Neuronal stem cell (in vitro differentiated cells): ENCODE measurements at regions not wholly inside any gene's neighbourhood (a gene's known extent, or its start where the extent isn't known, plus 50 kb on each side); places are given as distances from the start of the nearest gene placed in this dataset.

Experiments
- DNase-seq: peaks from one replicate; pipeline ENCODE4 v3.0.0-alpha.2; 2013; ENCODE audit warnings: low spot score
- H2AFZ ChIP-seq: one replicate; pipeline ENCODE4 v1.6.1; 2013; ENCODE audit warnings: mild to moderate bottlenecking, low read length, inconsistent platforms
- H2AK5ac ChIP-seq: 2 replicates; pipeline ENCODE4 v1.6.1; 2013; ENCODE audit warnings: low read depth, mild to moderate bottlenecking, inconsistent platforms, low read length, moderate library complexity, mixed read lengths
- H2BK120ac ChIP-seq: 2 replicates; pipeline ENCODE4 v1.6.1; 2013; ENCODE audit warnings: low read depth, mild to moderate bottlenecking, inconsistent platforms, low read length, moderate library complexity, mixed read lengths
- H2BK12ac ChIP-seq: one replicate; pipeline ENCODE4 v1.6.1; 2013; ENCODE audit warnings: low read length, inconsistent platforms
- H2BK15ac ChIP-seq: 2 replicates; pipeline ENCODE4 v1.6.1; 2013; ENCODE audit warnings: mild to moderate bottlenecking, low read length, inconsistent platforms, mixed read lengths
- H2BK5ac ChIP-seq: one replicate; pipeline ENCODE4 v1.6.1; 2013; ENCODE audit warnings: inconsistent platforms, mild to moderate bottlenecking, low read length, moderate library complexity
- H3K14ac ChIP-seq: one replicate; pipeline ENCODE4 v1.6.1; 2013; ENCODE audit warnings: low read length, inconsistent platforms
- H3K18ac ChIP-seq: 2 replicates; pipeline ENCODE4 v1.6.1; 2013; ENCODE audit warnings: low read length, inconsistent platforms
- H3K23ac ChIP-seq: 2 replicates; pipeline ENCODE4 v1.6.1; 2013; ENCODE audit warnings: low read depth, mild to moderate bottlenecking, mixed read lengths, low read length, inconsistent platforms; ENCODE audit not compliant: poor library complexity
- H3K27ac ChIP-seq: replicated peaks from 3 replicates; pipeline ENCODE4 v1.5.1; 2013; ENCODE audit warnings: low read length, inconsistent platforms
- H3K27me3 ChIP-seq, 3 experiments: 2 replicates each; pipeline ENCODE4 v1.6.1; 2013; ENCODE audit warnings: low read length in 3 of 3, mild to moderate bottlenecking in 2 of 3, inconsistent platforms in 1 of 3, low read depth in 1 of 3, mixed read lengths in 1 of 3, moderate library complexity in 1 of 3; ENCODE audit not compliant: control insufficient read depth in 3 of 3, insufficient read depth in 3 of 3
- H3K36me3 ChIP-seq, 2 donors: replicated peaks in 1 of 2; 2 replicates each; pipeline ENCODE4 v1.6.1; 2013; ENCODE audit warnings: low read length in 2 of 2; ENCODE audit not compliant: control insufficient read depth in 2 of 2, insufficient read depth in 2 of 2
- H3K4ac ChIP-seq: 2 replicates; pipeline ENCODE4 v1.6.1; 2013; ENCODE audit warnings: inconsistent platforms, mild to moderate bottlenecking, low read length, moderate library complexity
- H3K4me1 ChIP-seq, 2 donors: 1 replicate in 1 of 2; 2 replicates in 1 of 2; pipeline ENCODE4 v1.6.1; 2013; ENCODE audit warnings: low read length in 2 of 2, low read depth in 1 of 2; ENCODE audit not compliant: control insufficient read depth in 2 of 2, insufficient read depth in 1 of 2
- H3K4me2 ChIP-seq: one replicate; pipeline ENCODE4 v1.6.1; 2013; ENCODE audit warnings: mild to moderate bottlenecking, low read length, inconsistent platforms; ENCODE audit not compliant: insufficient read depth, poor library complexity, severe bottlenecking
- H3K4me3 ChIP-seq, 2 donors: 2 replicates each; pipeline ENCODE4 v1.5.1; 2013; ENCODE audit warnings: low read length in 2 of 2, mild to moderate bottlenecking in 2 of 2, inconsistent platforms in 1 of 2, moderate library complexity in 1 of 2
- H3K79me1 ChIP-seq: one replicate; pipeline ENCODE4 v1.6.1; 2013; ENCODE audit warnings: low read depth, mild to moderate bottlenecking, inconsistent platforms, low read length, moderate library complexity
- H3K9ac ChIP-seq: one replicate; pipeline ENCODE4 v1.6.1; 2013; ENCODE audit warnings: mild to moderate bottlenecking, low read depth, low read length, inconsistent platforms; ENCODE audit not compliant: poor library complexity
- H3K9me3 ChIP-seq, 2 donors: replicated peaks in 1 of 2; 2 replicates each; pipeline versions ENCODE3 to v1.6.1; 2013; ENCODE audit warnings: low read length in 2 of 2, mild to moderate bottlenecking in 2 of 2, inconsistent platforms in 1 of 2, low read depth in 1 of 2, mixed read lengths in 1 of 2, moderate library complexity in 1 of 2; ENCODE audit not compliant: control insufficient read depth in 2 of 2, insufficient read depth in 1 of 2
- H4K8ac ChIP-seq: one replicate; pipeline ENCODE4 v1.6.1; 2013; ENCODE audit warnings: low read depth, mild to moderate bottlenecking, inconsistent platforms, low read length, moderate library complexity
- H4K91ac ChIP-seq: one replicate; pipeline ENCODE4 v1.6.1; 2013; ENCODE audit warnings: low read length, low read depth, mild to moderate bottlenecking, inconsistent platforms; ENCODE audit not compliant: poor library complexity
- whole genome bisulfite sequencing, 2 donors: extraction: QIAGEN DNeasy Blood & Tissue Kit; methylation state at CpG; one replicate each; pipeline ENCODE4 v1.1.7; 2013; ENCODE audit warnings: missing lambda C conversion rate in 2 of 2, mixed read lengths in 1 of 2; ENCODE audit not compliant: insufficient read length in 2 of 2, insufficient replicate concordance in 1 of 2; ENCODE audit errors: extremely low coverage in 2 of 2; 5-methylcytosine and 5-hydroxymethylcytosine counted together

- WGBS, 2 donors = no CpG with 5 or more reads among the region's 20 CpGs
- H4K8ac ChIP-seq = no peak overlapping the region
- H3K23ac ChIP-seq = no peak overlapping the region
These were observed 215.4 kb upstream of the C14orf180 start for GRCh38 chr14:104363891-104364760.

GRCh38 chr14:104364830-104365229 is 214.7 kb upstream of the C14orf180 start:
- Histone ChIP-seq H3K9ac (no peak overlapping the region), H3K4me1 (peaks cover 0 to 7% of the 10 kb centered on the region in 2 donors), H2BK5ac (no peak overlapping the region), H4K91ac (no peak overlapping the region), H2BK120ac (no peak overlapping the region), H3K18ac (peak overlapping the region; percentile 60), H3K23ac (no peak overlapping the region), H3K27me3 (peaks cover 0 to 4% (median 0%) of the 10 kb centered on the region in 3 experiments), H3K79me1 (no peaks in the 10 kb centered on the region), H3K36me3 (no peaks in the 10 kb centered on the region), H3K14ac (peak overlapping the region; percentile 79), H2AK5ac (no peak overlapping the region), H3K27ac (no peak overlapping the region), H3K4ac (no peak overlapping the region), H2AFZ (no peak overlapping the region), H3K9me3 (peaks cover 0 to 1% of the 10 kb centered on the region in 2 donors), H3K4me2 (no peak overlapping the region), H4K8ac (no peak overlapping the region), H2BK15ac (no peak overlapping the region), H2BK12ac (no peak overlapping the region), H3K4me3 (no peak overlapping the region)
- no peak for DNase-seq
- no CpG with 5 or more reads among the region's 10 CpGs for WGBS, 2 donors

More at GRCh38 chr14:104363891-104364760, 215.4 kb upstream of the C14orf180 start:
- H2BK12ac ChIP-seq = no peak overlapping the region
- no peak overlapping the region for H2AFZ ChIP-seq
- peak overlapping the region; percentile 64 for H2BK15ac ChIP-seq
- H3K27ac ChIP-seq = no peak overlapping the region
- peaks cover 0 to 1% of the 10 kb centered on the region in 2 donors for H3K9me3 ChIP-seq
- no peak overlapping the region for H2BK5ac ChIP-seq
- no peak for DNase-seq
- no peak overlapping the region for H2BK120ac ChIP-seq
- H2AK5ac ChIP-seq = peak overlapping the region; percentile 40
- H3K27me3 ChIP-seq = peaks cover 0 to 4% (median 0%) of the 10 kb centered on the region in 3 experiments
- peak overlapping the region; percentile 72 for H3K18ac ChIP-seq
- H4K91ac ChIP-seq = no peak overlapping the region
- no peak overlapping the region for H3K4me2 ChIP-seq
- H3K4me3 ChIP-seq = no peak overlapping the region
- H3K4me1 ChIP-seq = peaks cover 0 to 5% of the 10 kb centered on the region in 2 donors
- H3K4ac ChIP-seq = no peak overlapping the region
- no peak overlapping the region for H3K14ac ChIP-seq
- H3K9ac ChIP-seq = no peak overlapping the region
- no peaks in the 10 kb centered on the region for H3K36me3 ChIP-seq
- H3K79me1 ChIP-seq = no peaks in the 10 kb centered on the region

GRCh38 chr14:104366931-104367865 is 212.4 kb upstream of the C14orf180 start:
- H2BK15ac ChIP-seq = no peak overlapping the region
- H4K8ac ChIP-seq = no peak overlapping the region
- no peak overlapping the region for H3K9ac ChIP-seq
- no peaks in the 10 kb centered on the region for H3K36me3 ChIP-seq
- no peak for DNase-seq
- peak overlapping the region; percentile 90 for H2AK5ac ChIP-seq
- peak overlapping the region; percentile 17 for H3K18ac ChIP-seq
- H3K23ac ChIP-seq = peak overlapping the region; percentile 85
- no peak overlapping the region for H3K4me3 ChIP-seq
- H3K4me1 ChIP-seq = peaks cover 0 to 7% of the 10 kb centered on the region in 2 donors
- H3K4me2 ChIP-seq = no peak overlapping the region
- WGBS, 2 donors = no CpG with 5 or more reads among the region's 16 CpGs
- H3K27me3 ChIP-seq = peaks cover 0 to 4% (median 0%) of the 10 kb centered on the region in 3 experiments
- no peak overlapping the region for H3K4ac ChIP-seq
- H3K79me1 ChIP-seq = no peaks in the 10 kb centered on the region
- no peak overlapping the region for H3K27ac ChIP-seq
- H3K14ac ChIP-seq = peak overlapping the region; percentile 82
- H3K9me3 ChIP-seq = peaks cover 0 to 4% of the 10 kb centered on the region in 2 donors
- H2AFZ ChIP-seq = no peak overlapping the region
- H2BK120ac ChIP-seq = no peak overlapping the region
- H2BK5ac ChIP-seq = peak overlapping the region; percentile 53
- peak overlapping the region; percentile 41 for H2BK12ac ChIP-seq
- no peak overlapping the region for H4K91ac ChIP-seq
